ENCODE measurements at regions not wholly inside any gene's neighbourhood (a gene's known extent, or its start where the extent isn't known, plus 50 kb on each side); places are given as distances from the start of the nearest gene placed in this dataset.

- no peak overlapping the region for H3K4me3 ChIP-seq (ENCODE audit: low read depth, low read length)
- DNase-seq (ENCODE audit: low read depth): no peak
- no peak for TF ChIP-seq CTCF (IDR thresholded peaks at IDR 0.05; ENCODE audit: low read depth, low read length, missing control alignments)
Measured at GRCh38 chr9:19583890-19584289, 175.1 kb downstream of the ACER2 start.

- no peak for TF ChIP-seq CTCF (IDR thresholded peaks at IDR 0.05; ENCODE audit: low read depth, low read length, missing control alignments)
- DNase-seq (ENCODE audit: low read depth): no peak
- H3K4me3 ChIP-seq (ENCODE audit: low read depth, low read length): no peak overlapping the region
Measured at GRCh38 chr9:19577411-19577810, 168.6 kb downstream of the ACER2 start.

- TF ChIP-seq CTCF (IDR thresholded peaks at IDR 0.05; ENCODE audit: low read depth, low read length, missing control alignments): no peak
- no peak overlapping the region for H3K4me3 ChIP-seq (ENCODE audit: low read depth, low read length)
- DNase-seq (ENCODE audit: low read depth): no peak
Measured at GRCh38 chr9:19568946-19569345, 160.1 kb downstream of the ACER2 start.

GRCh38 chr9:19564396-19565061 lies 155.7 kb downstream of the ACER2 start:
- no peak overlapping the region for H3K4me3 ChIP-seq (ENCODE audit: low read depth, low read length)

GRCh38 chr9:19555214-19555613 lies 146.4 kb downstream of the ACER2 start:
- TF ChIP-seq CTCF (IDR thresholded peaks at IDR 0.05; ENCODE audit: low read depth, low read length, missing control alignments): no peak
- no peak for DNase-seq (ENCODE audit: low read depth)
- no peak overlapping the region for H3K4me3 ChIP-seq (ENCODE audit: low read depth, low read length)

More at GRCh38 chr9:19564396-19565061, 155.7 kb downstream of the ACER2 start:
- DNase-seq (ENCODE audit: low read depth): no peak
- no peak for TF ChIP-seq CTCF (IDR thresholded peaks at IDR 0.05; ENCODE audit: low read depth, low read length, missing control alignments)

- no peak for TF ChIP-seq CTCF (IDR thresholded peaks at IDR 0.05; ENCODE audit: low read depth, low read length, missing control alignments)
- no peak overlapping the region for H3K4me3 ChIP-seq (ENCODE audit: low read depth, low read length)
- no peak for DNase-seq (ENCODE audit: low read depth)
Measured at GRCh38 chr9:19554529-19554928, 145.7 kb downstream of the ACER2 start.

- no peak for DNase-seq (ENCODE audit: low read depth)
- TF ChIP-seq CTCF (IDR thresholded peaks at IDR 0.05; ENCODE audit: low read depth, low read length, missing control alignments): no peak
- H3K4me3 ChIP-seq (ENCODE audit: low read depth, low read length): no peak overlapping the region
Measured at GRCh38 chr9:19553441-19553840, 144.6 kb downstream of the ACER2 start.
